ENCODE measurements at regions not wholly inside any gene's neighbourhood (a gene's known extent, or its start where the extent isn't known, plus 50 kb on each side); places are given as distances from the start of the nearest gene placed in this dataset.

GRCh38 chr1:239784896-239785295, 306.8 kb upstream of the FMN2 start:
- Histone ChIP-seq H3K4me2 (ENCODE audit: insufficient read depth in 1 of 2, low read depth in 2 of 2, low read length in 2 of 2) (no peak overlapping the region), H2AK5ac (ENCODE audit: low read depth, low read length) (no peak overlapping the region), H3K4me1 (replicated peaks in 1 of 4; ENCODE audit: control insufficient read depth in 3 of 4, insufficient read depth in 4 of 4, low read length in 3 of 4) (peaks cover 0 to 3% (median 1%) of the 10 kb centered on the region in 4 experiments; a peak in 3 of 7 replicates), H3K79me2 (ENCODE audit: control insufficient read depth in 1 of 2, insufficient read depth in 2 of 2, low read length in 2 of 2) (no peaks in the 10 kb centered on the region), H3K56ac (replicated peaks; ENCODE audit: insufficient read length, low read depth, low read length) (no peak overlapping the region), H2AFZ (ENCODE audit: low read length) (no peak overlapping the region), H4K91ac (replicated peaks; ENCODE audit: insufficient read length, low read length) (no peak overlapping the region), H3K14ac (ENCODE audit: insufficient read length) (no peak overlapping the region), H4K20me1 (replicated peaks in 1 of 2; ENCODE audit: control insufficient read depth in 1 of 2, insufficient read depth in 2 of 2, low read length in 2 of 2) (no peaks in the 10 kb centered on the region), H4K5ac (ENCODE audit: insufficient read length, low read depth, low read length) (no peak overlapping the region), H3K36me3 (ENCODE audit: control insufficient read depth in 2 of 4, insufficient read depth in 4 of 4, low read length in 3 of 4) (no peaks in the 10 kb centered on the region), H3K79me1 (ENCODE audit: low read depth, low read length) (no peaks in the 10 kb centered on the region), H3K23me2 (ENCODE audit: low read depth, low read length) (no peaks in the 10 kb centered on the region), H3K9me3 (ENCODE audit: insufficient read depth in 2 of 2, low read depth in 1 of 2, low read length in 1 of 2) (no peaks in the 10 kb centered on the region), H2BK12ac (ENCODE audit: low read depth, low read length) (no peak overlapping the region), H3K4me3 (ENCODE audit: extremely low read depth in 1 of 4, insufficient read depth in 2 of 4, low read depth in 3 of 4, low read length in 4 of 4) (no peak overlapping the region), H3K23ac (ENCODE audit: insufficient read length) (no peak overlapping the region), H3K18ac (ENCODE audit: extremely low read depth, low read length) (no peak overlapping the region), H2BK5ac (ENCODE audit: low read depth, low read length) (no peak overlapping the region), H3K27me3 (replicated peaks in 1 of 4; ENCODE audit: control insufficient read depth in 3 of 4, extremely low read depth in 1 of 4, insufficient read depth in 3 of 4, low read length in 3 of 4) (no peaks in the 10 kb centered on the region), H2BK20ac (ENCODE audit: low read length) (no peak overlapping the region), H4K8ac (ENCODE audit: extremely low read depth, insufficient read depth, low read length) (no peak overlapping the region), H3K9ac (replicated peaks in 1 of 4; ENCODE audit: extremely low read depth in 1 of 4, low read depth in 3 of 4, low read length in 3 of 4) (no peak overlapping the region), H3K27ac (ENCODE audit: low read depth, low read length) (no peak overlapping the region), H3K4ac (replicated peaks; ENCODE audit: insufficient read length, low read depth, low read length) (no peak overlapping the region), H2BK120ac (replicated peaks; ENCODE audit: low read depth, low read length) (no peak overlapping the region), H2BK15ac (ENCODE audit: low read length) (no peak overlapping the region)
- no peak for FAIRE-seq
- DNase-seq (ENCODE audit: low read depth in 1 of 2, low spot score in 2 of 2) = no peak
- WGBS, 2 experiments (ENCODE audit: extremely low coverage in 1 of 2, insufficient coverage in 1 of 2, insufficient read length in 1 of 2, insufficient replicate concordance in 2 of 2, low coverage in 1 of 2, low lambda C conversion rate in 2 of 2, missing lambda C conversion rate in 1 of 2) = 96% methylated on average over 3 of the region's 3 CpGs; no CpG with 5 or more reads in 1 of the 2 experiments
- POLR2A ChIA-PET (ENCODE audit: partially characterized antibody) = no interaction called here
- peak; percentile 93 for TF ChIP-seq MAFK (IDR thresholded peaks at IDR 0.05; ENCODE audit: low read depth, low read length)
- TF ChIP-seq JUND (IDR thresholded peaks at IDR 0.05; ENCODE audit: low read length) = no peak
- no peak for TF ChIP-seq POLR2AphosphoS5 (IDR thresholded peaks at IDR 0.05; ENCODE audit: low read depth, low read length)
- no peak for TF ChIP-seq HDAC2 (IDR thresholded peaks at IDR 0.05; ENCODE audit: borderline replicate concordance in 1 of 2, low read depth in 2 of 2, low read length in 2 of 2)
- CTCF ChIA-PET (ENCODE audit: partially characterized antibody) = interaction anchor here (1.1 to 2.5 kb wide), 3 partner anchors 17 to 34 kb away, joined by 4 to 10 read pairs (median 9); no protein-coding TSS in a partner anchor

Data from H1 (cell line).